Activated B cell treated with CpG ODN at 0.5 μM for 24 hours (primary cell): ENCODE measurements at regions not wholly inside any gene's neighbourhood (a gene's known extent, or its start where the extent isn't known, plus 50 kb on each side); places are given as distances from the start of the nearest gene placed in this dataset.

Experiments
- ATAC-seq: fragments of 200-7000 bp; cut with Tn5 transposase; one replicate; pipeline ENCODE4 v1.10.0; 2021; ENCODE audit warnings: low read depth, mild to moderate bottlenecking, moderate library complexity
- CTCF ChIA-PET: fragments of 350-600 bp; sonication (Branson Sonifier 250); formaldehyde crosslinking; loops from one replicate; lab custom pipeline; 2021; ENCODE audit warnings: antibody characterized with exemption; lab: Charles Lee
- POLR2A ChIA-PET: fragments of 350-600 bp; sonication (Branson Sonifier 250); formaldehyde crosslinking; loops from one replicate; lab custom pipeline; 2021; ENCODE audit warnings: antibody characterized with exemption; lab: Charles Lee
- DNase-seq: peaks from one replicate; pipeline ENCODE4 v3.0.0; 2022
- H3K27ac Mint-ChIP-seq: one replicate; pipeline ENCODE4 v1.8.0; 2020; ENCODE audit warnings: mixed read lengths
- H3K27me3 Mint-ChIP-seq: one replicate; pipeline ENCODE4 v1.8.0; 2021; ENCODE audit warnings: mixed read lengths
- H3K36me3 Mint-ChIP-seq: one replicate; pipeline ENCODE4 v1.8.0; 2021; ENCODE audit warnings: low read depth, mixed read lengths
- H3K4me1 Mint-ChIP-seq: one replicate; pipeline ENCODE4 v1.8.0; 2021; ENCODE audit warnings: mixed read lengths
- H3K4me3 Mint-ChIP-seq: one replicate; pipeline ENCODE4 v1.8.0; 2020; ENCODE audit warnings: mild to moderate bottlenecking, mixed read lengths
- H3K9me3 Mint-ChIP-seq: one replicate; pipeline ENCODE4 v1.8.0; 2020; ENCODE audit warnings: mixed read lengths
- CTCF ChIP-seq: fragments of 200-600 bp; IDR thresholded peaks from one replicate; pipeline ENCODE4 v1.8.0; 2022; ENCODE audit warnings: antibody characterized with exemption, mild to moderate bottlenecking
- intact Hi-C: fragments of 100-400 bp; cut with micrococcal nuclease; formaldehyde crosslinking; loops from one replicate; pipeline ENCODE4 v1.15.1; 2024

- H3K27me3 Mint-ChIP-seq, result no peaks in the 10 kb centered on the region
- H3K4me3 Mint-ChIP-seq, result no peak overlapping the region
- no peaks in the 10 kb centered on the region for H3K4me1 Mint-ChIP-seq
- no peaks in the 10 kb centered on the region for H3K36me3 Mint-ChIP-seq
- intact Hi-C loops, result no loop called here
- ATAC-seq (no peak), DNase-seq (no peak)
- ChIA-PET POLR2A (interaction anchor here (0.7 kb wide), 1 partner anchor 62 kb away, joined by 3 read pairs; no protein-coding TSS in a partner anchor), CTCF (no interaction called here)
- peaks cover 8% of the 10 kb centered on the region for H3K9me3 Mint-ChIP-seq
- H3K27ac Mint-ChIP-seq, result no peak overlapping the region
- no peak for TF ChIP-seq CTCF
Observed at GRCh38 chr5:87844449-87844848, 424.2 kb downstream of the TMEM161B start.

DNA sequence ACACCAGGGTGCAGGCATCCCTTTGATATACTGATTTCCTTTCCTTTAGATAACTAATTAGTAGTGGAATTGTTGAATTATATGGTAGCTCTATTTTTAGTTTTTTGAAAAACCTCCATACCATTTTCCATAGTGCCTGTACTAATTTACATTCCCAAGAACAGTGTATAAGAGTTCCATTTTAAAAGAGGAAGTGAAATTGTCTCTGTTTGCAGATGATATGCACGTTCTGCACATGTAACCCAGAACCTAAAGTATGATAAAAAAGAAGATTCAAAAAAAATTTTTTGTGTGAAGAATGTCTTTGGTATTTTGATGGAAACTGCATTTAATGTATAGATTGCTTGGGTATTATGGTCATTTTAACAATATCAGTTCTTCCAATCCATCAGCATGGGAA lies 424.0 kb upstream of the CCNH start:
- no peak overlapping the region for H3K4me3 Mint-ChIP-seq
- ChIA-PET POLR2A (no interaction called here), CTCF (no interaction called here)
- peaks cover 38% of the 10 kb centered on the region for H3K9me3 Mint-ChIP-seq
- no peak for TF ChIP-seq CTCF
- no peak for DNase-seq
- no peaks in the 10 kb centered on the region for H3K36me3 Mint-ChIP-seq
- intact Hi-C loops, result no loop called here
- H3K27me3 Mint-ChIP-seq, result no peaks in the 10 kb centered on the region
- H3K27ac Mint-ChIP-seq, result no peak overlapping the region
- H3K4me1 Mint-ChIP-seq, result no peaks in the 10 kb centered on the region
- no peak for ATAC-seq

- intact Hi-C loops, result no loop called here
- ATAC-seq, result no peak
- POLR2A ChIA-PET, result no interaction called here
Observed at GRCh38 chr5:87831499-87831898, 418.8 kb upstream of the CCNH start.

GRCh38 chr5:87829217-87829551 lies 416.5 kb upstream of the CCNH start:
- no peak for DNase-seq
- TF ChIP-seq CTCF, result no peak
- ATAC-seq, result no peak
- peaks cover 20% of the 10 kb centered on the region for H3K9me3 Mint-ChIP-seq
- ChIA-PET CTCF (no interaction called here), POLR2A (no interaction called here)
- H3K4me3 Mint-ChIP-seq, result no peak overlapping the region
- no peaks in the 10 kb centered on the region for H3K27me3 Mint-ChIP-seq
- no peaks in the 10 kb centered on the region for H3K36me3 Mint-ChIP-seq
- no peak overlapping the region for H3K27ac Mint-ChIP-seq
- intact Hi-C loops, result no loop called here
- no peaks in the 10 kb centered on the region for H3K4me1 Mint-ChIP-seq

More at GRCh38 chr5:87831499-87831898, 418.8 kb upstream of the CCNH start:
- Mint-ChIP-seq H3K9me3 (peaks cover 24% of the 10 kb centered on the region), H3K27ac (no peak overlapping the region), H3K4me3 (no peak overlapping the region), H3K4me1 (no peaks in the 10 kb centered on the region), H3K36me3 (no peaks in the 10 kb centered on the region), H3K27me3 (no peaks in the 10 kb centered on the region)
- CTCF ChIA-PET, result no interaction called here
- no peak for DNase-seq
- no peak for TF ChIP-seq CTCF

DNA sequence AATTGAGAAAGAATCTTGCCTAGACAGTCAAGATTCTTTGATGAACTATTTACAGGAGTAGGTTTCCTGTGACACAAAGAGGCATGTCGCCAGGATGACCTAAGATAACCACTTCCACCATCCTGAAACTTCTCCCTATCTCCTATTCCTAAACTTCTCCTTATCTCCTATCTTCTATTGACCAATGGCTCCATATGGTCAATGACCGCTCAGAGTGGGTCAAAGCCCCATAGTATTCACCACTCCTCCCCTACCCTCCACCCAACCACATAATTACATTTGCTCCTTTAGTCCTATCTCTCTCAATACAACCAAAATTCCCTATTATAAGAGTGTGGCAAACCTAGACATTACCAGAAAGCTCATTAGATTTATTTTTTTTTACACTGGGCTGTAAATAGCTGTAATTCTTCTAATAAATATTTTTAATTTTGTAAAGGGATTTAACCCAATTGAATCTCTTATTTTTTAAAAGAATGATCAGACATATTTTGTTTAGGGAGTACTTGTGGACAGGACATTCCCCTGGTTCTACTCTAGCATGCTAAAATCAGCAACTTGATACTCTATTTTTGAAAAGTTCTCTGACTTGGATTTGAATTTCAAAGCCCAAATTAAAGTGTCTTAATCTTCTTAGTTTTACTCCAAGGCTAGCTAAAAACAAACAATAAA lies 416.0 kb upstream of the CCNH start:
- intact Hi-C loops, result no loop called here
- H3K4me3 Mint-ChIP-seq, result no peak overlapping the region
- no peak for TF ChIP-seq CTCF
- no peaks in the 10 kb centered on the region for H3K27me3 Mint-ChIP-seq
- no peaks in the 10 kb centered on the region for H3K4me1 Mint-ChIP-seq
- no peak overlapping the region for H3K27ac Mint-ChIP-seq
- ATAC-seq, result no peak
- H3K36me3 Mint-ChIP-seq, result no peaks in the 10 kb centered on the region
- peaks cover 16% of the 10 kb centered on the region for H3K9me3 Mint-ChIP-seq
- CTCF ChIA-PET, result no interaction called here
- POLR2A ChIA-PET, result no interaction called here
- DNase-seq, result no peak
